Vagina (tissue), 2 donors: ENCODE measurements at regions not wholly inside any gene's neighbourhood (a gene's known extent, or its start where the extent isn't known, plus 50 kb on each side); places are given as distances from the start of the nearest gene placed in this dataset.
"Not testable (repeated sequence)": the region's sequence is repeated elsewhere in the genome, so short reads cannot be mapped to it uniquely, and the experiment has no call there.

Source experiments
- DNase-seq, 2 donors: peaks; one replicate each; pipeline ENCODE4 v3.0.0-alpha.2; 2017; ENCODE audit errors: extremely low spot score in 2 of 2
- H3K27ac ChIP-seq: fragments of 200-600 bp; sonication (generic); one replicate; pipeline ENCODE4 v1.5.1; 2019
- H3K27me3 ChIP-seq: fragments of 200-600 bp; sonication (generic); one replicate; pipeline ENCODE4 v1.5.1; 2019
- H3K36me3 ChIP-seq, 2 donors: fragments of 200-600 bp; sonication (generic); one replicate each; pipeline ENCODE4 v1.5.1; 2017 to 2019
- H3K4me1 ChIP-seq: fragments of 200-600 bp; sonication (generic); one replicate; pipeline ENCODE4 v1.5.1; 2019
- H3K4me3 ChIP-seq, 2 donors: fragments of 200-600 bp; sonication (generic); 1 replicate in 1 of 2; 2 replicates in 1 of 2; pipeline ENCODE4 v1.5.1; 2016 to 2019
- H3K9me3 ChIP-seq: fragments of 200-600 bp; sonication (generic); one replicate; pipeline ENCODE4 v1.5.1; 2019
- POLR2A ChIP-seq, 2 donors: fragments of 450-650 bp; IDR thresholded peaks; one replicate each; pipeline ENCODE4 v1.6.1; 2017; ENCODE audit warnings: antibody characterized with exemption in 2 of 2, mild to moderate bottlenecking in 2 of 2, moderate library complexity in 2 of 2
- POLR2AphosphoS5 ChIP-seq, 2 donors: sonication (generic); formaldehyde crosslinking; IDR thresholded peaks; one replicate each; pipeline ENCODE4 v1.9.0; 2017; ENCODE audit warnings: antibody characterized with exemption in 2 of 2, mild to moderate bottlenecking in 2 of 2, low read depth in 1 of 2; ENCODE audit not compliant: insufficient read depth in 1 of 2
- intact Hi-C: fragments of 100-400 bp; cut with DNase I; formaldehyde crosslinking; loops from one replicate; pipeline ENCODE4 v1.15.1; 2023
- TF ChIP-seq, protein P1 (sequence below), 3 experiments: fragments of 450-650 bp in 2 of 3; fragments of 200-600 bp in 1 of 3; sonication (generic) in 1 of 3; IDR thresholded peaks; one replicate each; pipeline ENCODE4 v1.5.1; 2017 to 2019; ENCODE audit warnings: antibody characterized with exemption in 3 of 3, mild to moderate bottlenecking in 2 of 3, moderate library complexity in 2 of 3

DNA sequence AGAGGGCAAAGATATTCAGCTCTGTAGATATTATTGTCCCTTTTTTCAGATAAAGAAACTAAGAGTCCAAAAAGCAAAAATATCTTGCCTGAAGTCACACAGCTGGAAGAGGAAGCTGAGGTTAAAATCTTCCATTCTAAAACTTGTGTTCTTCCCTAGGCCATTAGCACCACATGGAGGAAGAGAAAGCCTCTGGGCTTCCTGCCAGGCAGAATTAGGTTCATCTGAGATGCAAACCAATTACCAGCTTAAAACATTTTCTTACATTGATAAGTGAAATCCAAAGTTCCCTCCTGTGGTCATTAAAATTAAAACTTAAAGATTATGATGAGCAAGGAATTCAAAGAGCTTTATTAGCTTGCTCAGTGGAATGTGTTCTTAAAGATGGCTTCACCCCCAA lies 235.3 kb upstream of the SETMAR start:
- H3K27me3 ChIP-seq: no peaks in the 10 kb centered on the region
- no peak for DNase-seq
- no peaks in the 10 kb centered on the region for H3K4me1 ChIP-seq
- H3K9me3 ChIP-seq: no peaks in the 10 kb centered on the region
- no peak overlapping the region for H3K4me3 ChIP-seq
- TF ChIP-seq POLR2AphosphoS5 (IDR thresholded peaks at IDR 0.05; ENCODE audit: insufficient read depth in 1 of 2, low read depth in 1 of 2) (no peak), POLR2A (IDR thresholded peaks at IDR 0.05) (no peak)
- TF ChIP-seq, protein P1, sequence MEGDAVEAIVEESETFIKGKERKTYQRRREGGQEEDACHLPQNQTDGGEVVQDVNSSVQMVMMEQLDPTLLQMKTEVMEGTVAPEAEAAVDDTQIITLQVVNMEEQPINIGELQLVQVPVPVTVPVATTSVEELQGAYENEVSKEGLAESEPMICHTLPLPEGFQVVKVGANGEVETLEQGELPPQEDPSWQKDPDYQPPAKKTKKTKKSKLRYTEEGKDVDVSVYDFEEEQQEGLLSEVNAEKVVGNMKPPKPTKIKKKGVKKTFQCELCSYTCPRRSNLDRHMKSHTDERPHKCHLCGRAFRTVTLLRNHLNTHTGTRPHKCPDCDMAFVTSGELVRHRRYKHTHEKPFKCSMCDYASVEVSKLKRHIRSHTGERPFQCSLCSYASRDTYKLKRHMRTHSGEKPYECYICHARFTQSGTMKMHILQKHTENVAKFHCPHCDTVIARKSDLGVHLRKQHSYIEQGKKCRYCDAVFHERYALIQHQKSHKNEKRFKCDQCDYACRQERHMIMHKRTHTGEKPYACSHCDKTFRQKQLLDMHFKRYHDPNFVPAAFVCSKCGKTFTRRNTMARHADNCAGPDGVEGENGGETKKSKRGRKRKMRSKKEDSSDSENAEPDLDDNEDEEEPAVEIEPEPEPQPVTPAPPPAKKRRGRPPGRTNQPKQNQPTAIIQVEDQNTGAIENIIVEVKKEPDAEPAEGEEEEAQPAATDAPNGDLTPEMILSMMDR (IDR thresholded peaks at IDR 0.05): no peak
- no peaks in the 10 kb centered on the region for H3K36me3 ChIP-seq
- intact Hi-C loops: loop anchor here (5.0 kb wide), 1 partner anchor 1664 kb away; no protein-coding TSS in a partner anchor
- no peak overlapping the region for H3K27ac ChIP-seq

DNA sequence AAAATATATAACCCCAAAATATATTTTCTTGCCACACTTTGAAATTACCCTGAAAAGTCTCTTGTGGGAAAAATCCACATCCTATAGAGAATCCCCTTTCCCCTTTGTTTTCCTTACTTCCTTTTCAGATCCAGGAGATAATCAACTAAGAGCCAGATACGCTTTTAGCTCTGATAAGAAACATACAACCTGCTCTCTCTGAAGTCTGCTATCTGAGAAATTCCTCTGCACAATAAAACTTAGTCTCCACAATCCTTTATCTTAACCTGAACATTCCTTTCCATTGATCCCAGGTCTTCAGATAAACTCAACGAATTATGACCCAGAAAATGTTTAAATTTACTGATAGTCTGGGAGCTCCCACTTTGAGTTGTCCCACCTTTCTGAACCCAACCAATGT lies 233.4 kb upstream of the SETMAR start:
- H3K27ac ChIP-seq: no peak overlapping the region
- H3K36me3 ChIP-seq: no peaks in the 10 kb centered on the region
- intact Hi-C loops: loop anchor here (5.0 kb wide), 1 partner anchor 1663 kb away; no protein-coding TSS in a partner anchor
- H3K4me3 ChIP-seq: no peak overlapping the region
- DNase-seq: no peak
- no peaks in the 10 kb centered on the region for H3K4me1 ChIP-seq
- no peaks in the 10 kb centered on the region for H3K27me3 ChIP-seq
- H3K9me3 ChIP-seq: no peaks in the 10 kb centered on the region
- TF ChIP-seq, protein P1 (IDR thresholded peaks at IDR 0.05): no peak
- no peak for TF ChIP-seq POLR2AphosphoS5 (IDR thresholded peaks at IDR 0.05; ENCODE audit: insufficient read depth in 1 of 2, low read depth in 1 of 2)
- TF ChIP-seq POLR2A (IDR thresholded peaks at IDR 0.05): no peak

DNA sequence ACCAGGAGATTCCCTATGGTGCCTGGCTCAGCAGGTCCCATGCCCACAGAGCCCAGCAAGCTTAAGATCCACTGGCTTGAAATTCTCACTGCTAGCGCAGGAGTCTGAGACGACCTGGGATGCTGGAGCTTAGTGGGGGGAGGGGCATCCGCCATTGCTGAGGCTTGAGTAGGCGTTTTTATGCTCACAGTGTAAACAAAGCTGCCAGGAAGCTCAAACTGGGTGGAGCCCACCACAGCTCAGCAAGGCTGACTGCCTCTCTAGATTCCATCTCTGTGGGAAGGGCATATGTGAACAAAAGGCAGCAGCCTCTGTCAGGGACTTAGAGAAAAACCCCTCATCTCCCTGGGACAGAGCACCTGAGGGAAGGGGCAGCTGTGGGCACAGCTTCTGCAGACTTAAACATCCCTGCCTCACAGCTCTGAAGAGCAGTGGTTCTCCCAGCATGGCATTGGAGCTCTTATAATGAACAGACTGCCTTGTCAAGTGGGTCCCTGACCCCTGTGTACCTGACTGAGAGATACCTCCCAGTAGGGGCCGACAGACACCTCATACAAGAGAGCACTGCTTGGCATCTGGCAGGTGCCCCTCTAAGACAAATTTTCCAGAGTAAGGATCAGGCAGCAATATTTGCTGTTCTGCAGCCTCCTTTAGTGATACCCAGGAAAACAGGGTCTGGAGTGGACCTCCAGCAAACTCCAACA lies 231.5 kb upstream of the SETMAR start:
- no peak for DNase-seq
- intact Hi-C loops: no loop called here
- TF ChIP-seq POLR2AphosphoS5 (IDR thresholded peaks at IDR 0.05; ENCODE audit: insufficient read depth in 1 of 2, low read depth in 1 of 2): no peak
- TF ChIP-seq, protein P1 (IDR thresholded peaks at IDR 0.05): no peak
- TF ChIP-seq POLR2A (IDR thresholded peaks at IDR 0.05): no peak

DNA sequence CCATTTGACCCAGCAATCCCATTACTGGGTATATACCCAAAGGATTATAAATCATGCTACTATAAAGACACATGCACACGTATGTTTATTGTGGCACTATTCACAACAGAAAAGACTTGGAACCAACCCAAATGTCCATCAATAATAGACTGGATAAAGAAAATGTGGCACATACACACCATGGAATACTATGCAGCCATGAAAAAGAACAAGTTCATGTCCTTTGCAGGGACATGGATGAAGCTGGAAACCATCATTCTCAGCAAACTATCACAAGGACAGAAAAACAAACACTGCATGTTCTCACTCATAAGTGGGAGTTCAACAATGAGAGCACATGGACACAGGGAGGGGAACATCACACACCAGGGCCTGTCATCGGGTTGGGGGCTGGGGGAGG lies 225.9 kb upstream of the SETMAR start:
- intact Hi-C loops, H3K4me1 ChIP-seq, DNase-seq, H3K36me3 ChIP-seq, H3K27me3 ChIP-seq, H3K9me3 ChIP-seq, H3K27ac ChIP-seq, H3K4me3 ChIP-seq: not testable (repeated sequence)

More for the DNA sequence above, 231.5 kb upstream of the SETMAR start:
- no peaks in the 10 kb centered on the region for H3K4me1 ChIP-seq
- H3K27ac ChIP-seq: no peak overlapping the region
- no peaks in the 10 kb centered on the region for H3K9me3 ChIP-seq
- H3K36me3 ChIP-seq: no peaks in the 10 kb centered on the region
- H3K27me3 ChIP-seq: no peaks in the 10 kb centered on the region
- H3K4me3 ChIP-seq: no peak overlapping the region

DNA sequence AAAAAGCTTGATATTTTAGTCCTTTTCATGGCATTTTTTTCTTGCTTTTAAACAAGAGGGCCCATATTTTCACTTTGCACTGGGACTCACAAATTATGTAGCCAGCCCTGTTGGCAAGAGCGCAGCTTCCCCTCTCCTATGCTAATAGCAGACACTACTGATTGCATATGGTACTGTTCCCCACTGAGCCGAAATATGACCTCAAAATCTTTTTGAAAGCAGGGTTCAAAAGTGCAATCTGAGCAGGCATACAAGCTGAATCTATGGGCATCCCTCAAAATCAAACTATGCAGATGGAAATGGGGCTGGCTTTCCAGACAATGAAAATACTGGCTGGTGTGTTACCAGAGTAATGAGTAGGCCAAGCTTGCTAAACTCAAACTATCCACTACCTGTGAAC lies 225.2 kb upstream of the SETMAR start:
- Histone ChIP-seq H3K27me3 (no peaks in the 10 kb centered on the region), H3K4me3 (no peak overlapping the region), H3K4me1 (no peaks in the 10 kb centered on the region), H3K27ac (no peak overlapping the region), H3K9me3 (no peaks in the 10 kb centered on the region), H3K36me3 (no peaks in the 10 kb centered on the region)
- no peak for DNase-seq
- intact Hi-C loops: no loop called here
- TF ChIP-seq POLR2AphosphoS5 (IDR thresholded peaks at IDR 0.05; ENCODE audit: insufficient read depth in 1 of 2, low read depth in 1 of 2) (no peak), POLR2A (IDR thresholded peaks at IDR 0.05) (no peak)
- TF ChIP-seq, protein P1 (IDR thresholded peaks at IDR 0.05): no peak
